B cell (primary cell): ENCODE measurements at regions not wholly inside any gene's neighbourhood (a gene's known extent, or its start where the extent isn't known, plus 50 kb on each side); places are given as distances from the start of the nearest gene placed in this dataset.

Experiments used
- ATAC-seq: fragments of 200-7000 bp; cut with Tn5 transposase; one replicate; pipeline ENCODE4 v1.10.0; 2021; ENCODE audit warnings: low read depth, mild to moderate bottlenecking, moderate number of reproducible peaks, moderate library complexity
- CTCF ChIA-PET: fragments of 350-600 bp; sonication (Branson Sonifier 250); formaldehyde crosslinking; loops from one replicate; lab custom pipeline; 2021; ENCODE audit warnings: antibody characterized with exemption, inconsistent platforms; lab: Charles Lee
- POLR2A ChIA-PET: fragments of 350-600 bp; sonication (Branson Sonifier 250); formaldehyde crosslinking; loops from one replicate; lab custom pipeline; 2021; ENCODE audit warnings: antibody characterized with exemption; lab: Charles Lee
- DNase-seq: peaks from one replicate; pipeline ENCODE4 v3.0.0; 2013
- H2AFZ ChIP-seq: 2 replicates; pipeline ENCODE4 v1.6.1; 2012; ENCODE audit warnings: mild to moderate bottlenecking, low read depth, low read length; ENCODE audit not compliant: insufficient read depth, poor library complexity, severe bottlenecking
- H3K27ac ChIP-seq, 2 donors: 1 replicate in 1 of 2; 2 replicates in 1 of 2; pipeline ENCODE4 v1.5.1; 2012 to 2013; ENCODE audit warnings: low read length in 2 of 2, mild to moderate bottlenecking in 2 of 2, moderate library complexity in 1 of 2
- H3K27me3 ChIP-seq, 4 experiments: fragments of 200-600 bp in 1 of 4; sonication (generic) in 1 of 4; replicated peaks in 1 of 4; 1 replicate in 2 of 4; 2 replicates in 2 of 4; pipeline versions ENCODE4 v1.6.1 to v1.7.0; 2013 to 2016; ENCODE audit warnings: low read length in 3 of 4, mild to moderate bottlenecking in 2 of 4, mixed read lengths in 1 of 4, moderate library complexity in 1 of 4; ENCODE audit not compliant: insufficient read depth in 4 of 4, control insufficient read depth in 3 of 4; ENCODE audit errors: control extremely low read depth in 1 of 4
- H3K36me3 ChIP-seq, 2 experiments: replicated peaks in 1 of 2; 1 replicate in 1 of 2; 2 replicates in 1 of 2; pipeline versions ENCODE4 v1.6.1 to v1.7.1; 2013; ENCODE audit warnings: low read length in 1 of 2; ENCODE audit not compliant: insufficient read depth in 2 of 2, control insufficient read depth in 1 of 2; ENCODE audit errors: control extremely low read depth in 1 of 2, extremely low read depth in 1 of 2
- H3K4me1 ChIP-seq, 2 donors: fragments of 200-600 bp in 1 of 2; sonication (generic) in 1 of 2; 1 replicate in 1 of 2; 2 replicates in 1 of 2; pipeline versions ENCODE4 v1.5.1 to v1.6.1; 2013 to 2017; ENCODE audit warnings: low read length in 2 of 2; ENCODE audit not compliant: control insufficient read depth in 2 of 2, insufficient read depth in 2 of 2
- H3K4me2 ChIP-seq: replicated peaks from 2 replicates; pipeline ENCODE3; 2012; ENCODE audit warnings: mild to moderate bottlenecking, low read depth, low read length; ENCODE audit not compliant: poor library complexity, severe bottlenecking
- H3K4me3 ChIP-seq, 5 experiments: fragments of 200-600 bp in 1 of 5; sonication (generic) in 1 of 5; 1 replicate in 3 of 5; 2 replicates in 2 of 5; pipeline versions ENCODE4 v1.5.1 to v1.7.0; 2011 to 2016; ENCODE audit warnings: low read length in 4 of 5, mild to moderate bottlenecking in 4 of 5, low read depth in 2 of 5, control low read depth in 1 of 5, moderate library complexity in 1 of 5; ENCODE audit not compliant: insufficient read depth in 1 of 5; ENCODE audit errors: control extremely low read depth in 1 of 5, extremely low read depth in 1 of 5
- H3K79me2 ChIP-seq: fragments of 200-600 bp; sonication (generic); one replicate; pipeline ENCODE4 v1.6.0; 2016; ENCODE audit warnings: low read length; ENCODE audit not compliant: control insufficient read depth, insufficient read depth
- H3K9ac ChIP-seq: fragments of 200-600 bp; sonication (generic); 2 replicates; pipeline ENCODE4 v1.6.1; 2017; ENCODE audit warnings: mild to moderate bottlenecking, low read length, moderate library complexity
- H3K9me3 ChIP-seq, 3 donors: one replicate each; pipeline versions ENCODE4 v1.6.1 to v1.7.1; 2013; ENCODE audit warnings: low read length in 2 of 3; ENCODE audit not compliant: control insufficient read depth in 2 of 3, insufficient read depth in 1 of 3; ENCODE audit errors: control extremely low read depth in 1 of 3
- H4K20me1 ChIP-seq: 2 replicates; pipeline ENCODE4 v1.6.0; 2012; ENCODE audit warnings: mild to moderate bottlenecking, low read length; ENCODE audit not compliant: insufficient read depth, control insufficient read depth, poor library complexity, severe bottlenecking
- H3K27ac Mint-ChIP-seq: one replicate; pipeline ENCODE4 v1.8.0; 2021; ENCODE audit warnings: mixed read lengths
- H3K27me3 Mint-ChIP-seq: one replicate; pipeline ENCODE4 v1.8.0; 2021; ENCODE audit warnings: mixed read lengths
- H3K4me1 Mint-ChIP-seq: one replicate; pipeline ENCODE4 v1.8.0; 2021; ENCODE audit warnings: mixed read lengths
- H3K4me3 Mint-ChIP-seq: one replicate; pipeline ENCODE4 v1.8.0; 2021; ENCODE audit warnings: mixed read lengths
- H3K9me3 Mint-ChIP-seq: one replicate; pipeline ENCODE4 v1.8.0; 2022; ENCODE audit warnings: mixed read lengths; ENCODE audit not compliant: insufficient read depth
- CTCF ChIP-seq: fragments of 200-600 bp; IDR thresholded peaks from one replicate; pipeline ENCODE4 v1.8.0; 2022; ENCODE audit warnings: antibody characterized with exemption, mild to moderate bottlenecking
- EZH2 ChIP-seq: IDR thresholded peaks from 2 replicates; pipeline ENCODE4 v1.6.1; 2012; ENCODE audit warnings: borderline replicate concordance, low read depth, mild to moderate bottlenecking, moderate library complexity, low read length; ENCODE audit not compliant: insufficient read depth, poor library complexity, severe bottlenecking
- WGBS: methylation state at CpG from one replicate; pipeline ENCODE4 v1.1.5; 2013; ENCODE audit warnings: missing lambda C conversion rate; ENCODE audit not compliant: insufficient coverage; 5-methylcytosine and 5-hydroxymethylcytosine counted together
- intact Hi-C: fragments of 100-400 bp; cut with micrococcal nuclease; formaldehyde crosslinking; loops from one replicate; pipeline ENCODE4 v1.10.0; 2022

DNA sequence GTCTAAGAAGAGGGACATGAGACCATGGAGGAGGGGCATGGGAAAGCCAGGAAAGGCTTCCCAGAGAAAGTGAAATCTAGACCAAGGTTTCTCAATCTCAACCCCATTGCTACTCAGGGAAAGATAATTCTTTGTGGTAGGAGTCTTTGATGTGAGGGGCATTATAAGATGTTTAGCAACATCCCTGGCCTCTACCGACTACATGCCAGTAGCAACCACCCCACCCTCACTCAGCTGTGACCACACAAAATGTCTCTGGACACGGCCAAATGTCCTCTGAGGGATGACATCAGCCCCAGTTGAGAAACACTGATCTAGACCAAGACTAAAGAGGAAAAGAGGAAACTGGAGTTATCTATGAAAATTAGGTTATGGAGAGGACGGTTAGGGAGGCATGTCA, 298.5 kb upstream of the KIF2A start:
- H3K4me1 ChIP-seq = no peaks in the 10 kb centered on the region
- peaks cover 12% of the 10 kb centered on the region for H3K27me3 Mint-ChIP-seq
- H2AFZ ChIP-seq = no peak overlapping the region
- TF ChIP-seq CTCF (no peak), EZH2 (no peak)
- no peaks in the 10 kb centered on the region for H3K27me3 ChIP-seq
- H3K27ac ChIP-seq = no peak overlapping the region
- H3K79me2 ChIP-seq = no peaks in the 10 kb centered on the region
- DNase-seq (no peak), ATAC-seq (no peak)
- H3K27ac Mint-ChIP-seq = no peak overlapping the region
- CTCF ChIA-PET = no interaction called here
- peaks cover 0 to 4% (median 0%) of the 10 kb centered on the region in 3 donors for H3K9me3 ChIP-seq
- no peaks in the 10 kb centered on the region for H3K4me1 Mint-ChIP-seq
- intact Hi-C loops = no loop called here
- POLR2A ChIA-PET = no interaction called here
- no peaks in the 10 kb centered on the region for H4K20me1 ChIP-seq
- no peaks in the 10 kb centered on the region for H3K9me3 Mint-ChIP-seq
- H3K36me3 ChIP-seq = no peaks in the 10 kb centered on the region
- H3K4me3 ChIP-seq = no peak overlapping the region
- H3K4me3 Mint-ChIP-seq = no peak overlapping the region
- no peak overlapping the region for H3K9ac ChIP-seq
- no peak overlapping the region for H3K4me2 ChIP-seq
- no CpG with 5 or more reads among the region's 3 CpGs for WGBS

GRCh38 chr5:62011089-62011664, 294.8 kb upstream of the KIF2A start:
- CTCF ChIA-PET = no interaction called here

More at GRCh38 chr5:62011089-62011664, 294.8 kb upstream of the KIF2A start:
- Mint-ChIP-seq H3K4me3 (no peak overlapping the region), H3K9me3 (no peaks in the 10 kb centered on the region), H3K27ac (no peak overlapping the region), H3K4me1 (no peaks in the 10 kb centered on the region), H3K27me3 (peaks cover 2% of the 10 kb centered on the region)
- Histone ChIP-seq H4K20me1 (no peaks in the 10 kb centered on the region), H3K36me3 (no peaks in the 10 kb centered on the region), H3K4me3 (no peak overlapping the region), H3K9ac (no peak overlapping the region), H3K79me2 (no peaks in the 10 kb centered on the region), H3K9me3 (peaks cover 0 to 4% (median 0%) of the 10 kb centered on the region in 3 donors), H3K27ac (no peak overlapping the region), H3K4me1 (no peaks in the 10 kb centered on the region), H3K27me3 (no peaks in the 10 kb centered on the region), H3K4me2 (no peak overlapping the region), H2AFZ (no peak overlapping the region)
- POLR2A ChIA-PET = no interaction called here
- ATAC-seq = no peak
- DNase-seq = no peak
- intact Hi-C loops = no loop called here
- TF ChIP-seq EZH2 (no peak), CTCF (no peak)
- 100% methylated on average over 2 of the region's 5 CpGs for WGBS
